Activated effector memory CD4-positive, alpha-beta T cell treated with Interleukin-2 at 50 U/mL for 16 hours (primary cell): ENCODE measurements at regions not wholly inside any gene's neighbourhood (a gene's known extent, or its start where the extent isn't known, plus 50 kb on each side); places are given as distances from the start of the nearest gene placed in this dataset.
"Not testable (repeated sequence)": the region's sequence is repeated elsewhere in the genome, so short reads cannot be mapped to it uniquely, and the experiment has no call there.

Experiments used
- DNase-seq: peaks from one replicate; pipeline ENCODE4 v3.0.0-alpha.2; 2020

GRCh38 chr13:50464349-50465251, 378.9 kb downstream of the DLEU7 start:
- no peak for DNase-seq

GRCh38 chr13:50466456-50466855, 377.0 kb downstream of the DLEU7 start:
- DNase-seq, result no peak

GRCh38 chr13:50467156-50468110, 376.1 kb downstream of the DLEU7 start:
- no peak for DNase-seq

- no peak for DNase-seq
These were observed 374.4 kb downstream of the DLEU7 start for GRCh38 chr13:50468849-50469669.

GRCh38 chr13:50473050-50473449, 370.4 kb downstream of the DLEU7 start:
- DNase-seq, result not testable (repeated sequence)

- no peak for DNase-seq
These were observed 369.3 kb downstream of the DLEU7 start for GRCh38 chr13:50474088-50474662.

GRCh38 chr13:50476577-50477285, 366.8 kb downstream of the DLEU7 start:
- no peak for DNase-seq

GRCh38 chr13:50481936-50482335, 361.6 kb downstream of the DLEU7 start:
- DNase-seq, result no peak

GRCh38 chr13:50483416-50483815, 360.1 kb downstream of the DLEU7 start:
- no peak for DNase-seq

- no peak for DNase-seq
These were observed 358.9 kb downstream of the DLEU7 start for GRCh38 chr13:50484472-50485113.

- DNase-seq, result no peak
These were observed 357.2 kb downstream of the DLEU7 start for GRCh38 chr13:50485979-50486935.

GRCh38 chr13:50493683-50494082, 349.8 kb downstream of the DLEU7 start:
- no peak for DNase-seq

- no peak for DNase-seq
These were observed 349.4 kb downstream of the DLEU7 start for GRCh38 chr13:50494138-50494537.

- DNase-seq, result not testable (repeated sequence)
These were observed 340.3 kb downstream of the DLEU7 start for GRCh38 chr13:50503212-50503611.

GRCh38 chr13:50509167-50509566, 334.3 kb downstream of the DLEU7 start:
- DNase-seq, result no peak

- DNase-seq, result no peak
These were observed 333.6 kb downstream of the DLEU7 start for GRCh38 chr13:50509771-50510441.

- DNase-seq, result not testable (repeated sequence)
These were observed 332.5 kb downstream of the DLEU7 start for GRCh38 chr13:50510885-50511545.

GRCh38 chr13:50511877-50512341, 331.6 kb downstream of the DLEU7 start:
- no peak for DNase-seq
